ENCODE measurements at regions not wholly inside any gene's neighbourhood (a gene's known extent, or its start where the extent isn't known, plus 50 kb on each side); places are given as distances from the start of the nearest gene placed in this dataset.
"Not testable (repeated sequence)": the region's sequence is repeated elsewhere in the genome, so short reads cannot be mapped to it uniquely, and the experiment has no call there.

GRCh38 chr1:98546319-98546718 lies 115.2 kb upstream of the SNX7 start:
- no peak for DNase-seq (ENCODE audit: extremely low spot score)
- ChIA-PET POLR2A (no interaction called here), CTCF (no interaction called here)
- TF ChIP-seq FOXM1 (IDR thresholded peaks at IDR 0.05; ENCODE audit: borderline replicate concordance) (no peak), ZNF384 (IDR thresholded peaks at IDR 0.05) (no peak), CTBP1 (IDR thresholded peaks at IDR 0.05; ENCODE audit: borderline replicate concordance) (no peak), LEF1 (IDR thresholded peaks at IDR 0.05; ENCODE audit: borderline replicate concordance) (no peak), PKNOX1 (IDR thresholded peaks at IDR 0.05) (no peak), HDGF (IDR thresholded peaks at IDR 0.05; ENCODE audit: borderline replicate concordance) (no peak), FOXA1 (IDR thresholded peaks at IDR 0.05) (no peak), SP1 (IDR thresholded peaks at IDR 0.05) (no peak), BHLHE40 (IDR thresholded peaks at IDR 0.05; ENCODE audit: borderline replicate concordance) (no peak), TARDBP (IDR thresholded peaks at IDR 0.05) (no peak), SUZ12 (IDR thresholded peaks at IDR 0.05) (no peak)

- TF ChIP-seq SUZ12 (IDR thresholded peaks at IDR 0.05) (no peak), CTBP1 (IDR thresholded peaks at IDR 0.05; ENCODE audit: borderline replicate concordance) (no peak), ARNT (IDR thresholded peaks at IDR 0.05) (no peak), L3MBTL2 (conservative IDR thresholded peaks at IDR 0.05) (no peak), ZNF384 (IDR thresholded peaks at IDR 0.05) (no peak), FOXM1 (IDR thresholded peaks at IDR 0.05; ENCODE audit: borderline replicate concordance) (no peak), NFRKB (IDR thresholded peaks at IDR 0.05) (no peak), FOXK2 (IDR thresholded peaks at IDR 0.05) (no peak), BHLHE40 (IDR thresholded peaks at IDR 0.05; ENCODE audit: borderline replicate concordance) (no peak), LEF1 (IDR thresholded peaks at IDR 0.05; ENCODE audit: borderline replicate concordance) (no peak), ELF4 (IDR thresholded peaks at IDR 0.05) (no peak)
- CTCF ChIA-PET = no interaction called here
- POLR2A ChIA-PET = no interaction called here
- no peak for DNase-seq (ENCODE audit: extremely low spot score)
Measured at GRCh38 chr1:98538106-98538505, 123.4 kb upstream of the SNX7 start.

DNA sequence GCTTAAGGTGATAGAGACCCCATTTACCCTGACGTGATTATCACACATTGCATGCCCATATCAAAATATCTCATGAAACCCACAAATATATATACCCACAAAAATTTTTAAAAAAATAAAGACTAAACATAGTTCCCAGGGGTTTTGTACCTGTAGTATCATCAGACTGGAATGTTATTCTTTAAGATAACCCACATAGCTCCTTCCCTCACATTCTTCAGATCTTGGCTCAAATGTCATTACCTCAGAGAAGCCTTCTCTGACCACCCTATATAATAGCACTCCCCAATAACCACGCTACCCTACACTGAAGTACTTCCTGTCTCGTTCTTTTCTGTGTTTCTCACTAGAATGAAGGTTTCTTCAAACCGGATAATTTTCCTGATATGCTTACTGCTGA lies 138.3 kb upstream of the SNX7 start:
- POLR2A ChIA-PET = no interaction called here
- TF ChIP-seq SP1 (IDR thresholded peaks at IDR 0.05) (no peak), PKNOX1 (IDR thresholded peaks at IDR 0.05) (no peak), BHLHE40 (IDR thresholded peaks at IDR 0.05; ENCODE audit: borderline replicate concordance) (no peak), LEF1 (IDR thresholded peaks at IDR 0.05; ENCODE audit: borderline replicate concordance) (no peak), L3MBTL2 (conservative IDR thresholded peaks at IDR 0.05) (no peak), ARNT (IDR thresholded peaks at IDR 0.05) (no peak), FOXM1 (IDR thresholded peaks at IDR 0.05; ENCODE audit: borderline replicate concordance) (no peak), SUZ12 (IDR thresholded peaks at IDR 0.05) (no peak), NFRKB (IDR thresholded peaks at IDR 0.05) (no peak), HDGF (IDR thresholded peaks at IDR 0.05; ENCODE audit: borderline replicate concordance) (no peak), ZNF384 (IDR thresholded peaks at IDR 0.05) (no peak), FOXA1 (IDR thresholded peaks at IDR 0.05) (no peak), ELF4 (IDR thresholded peaks at IDR 0.05) (no peak), FOXK2 (IDR thresholded peaks at IDR 0.05) (no peak), TARDBP (IDR thresholded peaks at IDR 0.05) (no peak)
- CTCF ChIA-PET = no interaction called here
- DNase-seq (ENCODE audit: extremely low spot score) = no peak

DNA sequence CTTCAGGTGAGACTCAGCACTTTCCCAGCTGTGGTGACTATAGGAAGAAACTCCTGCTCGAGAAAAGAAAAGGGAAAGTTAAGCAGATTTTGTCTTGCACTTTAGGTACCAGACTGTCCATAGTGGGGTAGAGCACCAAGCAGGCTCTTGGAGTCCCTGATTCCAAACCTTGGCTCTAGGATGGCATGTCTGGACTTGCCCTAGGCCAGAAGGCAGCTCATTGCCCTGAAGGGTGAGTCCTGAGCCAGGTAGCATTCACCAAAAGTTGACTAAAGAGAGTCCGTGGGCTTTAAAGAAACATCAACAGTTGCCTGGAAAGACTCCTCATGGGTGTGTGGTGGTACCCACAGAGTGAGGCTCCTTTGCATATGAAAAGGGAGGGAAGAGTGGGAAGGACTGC lies 145.2 kb upstream of the SNX7 start:
- ChIA-PET POLR2A (no interaction called here), CTCF (no interaction called here)
- TF ChIP-seq SP1 (IDR thresholded peaks at IDR 0.05) (no peak), LEF1 (IDR thresholded peaks at IDR 0.05; ENCODE audit: borderline replicate concordance) (no peak), ZNF384 (IDR thresholded peaks at IDR 0.05) (no peak), ELF4 (IDR thresholded peaks at IDR 0.05) (no peak), ARNT (IDR thresholded peaks at IDR 0.05) (no peak)
- DNase-seq (ENCODE audit: extremely low spot score) = no peak

DNA sequence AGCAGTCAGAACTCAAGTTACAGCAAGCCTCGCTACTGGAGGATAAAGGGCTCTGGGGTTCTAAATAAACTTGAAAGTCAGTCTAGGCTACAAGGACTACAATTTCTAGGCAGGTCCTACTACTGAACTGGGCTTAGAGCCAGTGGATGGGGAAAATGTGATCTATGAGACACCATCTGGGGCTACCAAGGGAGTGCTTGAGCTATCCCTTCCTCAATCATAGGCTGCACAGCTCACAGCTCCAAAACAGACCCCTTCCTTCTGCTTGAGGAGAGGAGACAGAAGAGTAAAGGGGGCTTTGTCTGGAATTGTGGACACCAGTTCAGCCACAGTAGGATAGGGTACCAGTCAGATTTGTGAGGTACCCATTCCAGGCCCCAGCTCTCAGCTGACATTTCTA lies 145.8 kb upstream of the SNX7 start:
- ChIA-PET POLR2A (no interaction called here), CTCF (no interaction called here)
- DNase-seq (ENCODE audit: extremely low spot score) = no peak
- no peak for TF ChIP-seq FOXA1 (IDR thresholded peaks at IDR 0.05)
- TF ChIP-seq HDGF (IDR thresholded peaks at IDR 0.05; ENCODE audit: borderline replicate concordance) = no peak
- TF ChIP-seq ELF4 (IDR thresholded peaks at IDR 0.05) = no peak
- no peak for TF ChIP-seq SP1 (IDR thresholded peaks at IDR 0.05)
- no peak for TF ChIP-seq FOXK2 (IDR thresholded peaks at IDR 0.05)
- no peak for TF ChIP-seq BHLHE40 (IDR thresholded peaks at IDR 0.05; ENCODE audit: borderline replicate concordance)
- no peak for TF ChIP-seq ZNF384 (IDR thresholded peaks at IDR 0.05)
- TF ChIP-seq PKNOX1 (IDR thresholded peaks at IDR 0.05) = no peak
- no peak for TF ChIP-seq SUZ12 (IDR thresholded peaks at IDR 0.05)

DNA sequence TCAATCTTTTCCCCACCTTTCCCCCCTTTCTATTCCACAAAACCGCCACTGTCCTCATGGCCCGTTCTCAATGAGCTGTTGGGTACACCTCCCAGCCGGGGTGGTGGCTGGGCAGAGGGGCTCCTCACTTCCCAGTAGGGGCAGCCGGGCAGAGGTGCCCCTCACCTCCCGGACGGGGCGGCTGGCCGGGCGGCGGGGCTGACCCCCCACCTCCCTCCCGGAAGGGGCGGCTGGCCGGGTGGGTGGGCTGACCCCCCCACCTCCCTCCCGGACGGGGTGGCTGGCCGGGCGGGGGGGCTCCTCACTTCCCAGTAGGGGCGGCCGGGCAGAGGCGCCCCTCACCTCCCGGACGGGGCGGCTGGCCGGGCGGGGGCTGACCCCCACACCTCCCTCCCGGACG lies 149.3 kb upstream of the SNX7 start:
- DNase-seq (ENCODE audit: extremely low spot score); POLR2A ChIA-PET; CTCF ChIA-PET: not testable (repeated sequence)

GRCh38 chr1:98503771-98504170 lies 157.8 kb upstream of the SNX7 start:
- CTCF ChIA-PET = no interaction called here
- DNase-seq (ENCODE audit: extremely low spot score) = no peak
- POLR2A ChIA-PET = no interaction called here
- TF ChIP-seq SUZ12 (IDR thresholded peaks at IDR 0.05) (no peak), CTBP1 (IDR thresholded peaks at IDR 0.05; ENCODE audit: borderline replicate concordance) (no peak), ELF4 (IDR thresholded peaks at IDR 0.05) (no peak), PKNOX1 (IDR thresholded peaks at IDR 0.05) (no peak), FOXA1 (IDR thresholded peaks at IDR 0.05) (no peak), L3MBTL2 (conservative IDR thresholded peaks at IDR 0.05) (no peak), NFRKB (IDR thresholded peaks at IDR 0.05) (no peak), SP1 (IDR thresholded peaks at IDR 0.05) (no peak), BHLHE40 (IDR thresholded peaks at IDR 0.05; ENCODE audit: borderline replicate concordance) (no peak), LEF1 (IDR thresholded peaks at IDR 0.05; ENCODE audit: borderline replicate concordance) (no peak), ZNF384 (IDR thresholded peaks at IDR 0.05) (no peak), ARNT (IDR thresholded peaks at IDR 0.05) (no peak), TARDBP (IDR thresholded peaks at IDR 0.05) (no peak), FOXK2 (IDR thresholded peaks at IDR 0.05) (no peak), FOXM1 (IDR thresholded peaks at IDR 0.05; ENCODE audit: borderline replicate concordance) (no peak), HDGF (IDR thresholded peaks at IDR 0.05; ENCODE audit: borderline replicate concordance) (no peak)
